GM12875 (cell line): ENCODE measurements at regions not wholly inside any gene's neighbourhood (a gene's known extent, or its start where the extent isn't known, plus 50 kb on each side); places are given as distances from the start of the nearest gene placed in this dataset.
"Not testable (repeated sequence)": the region's sequence is repeated elsewhere in the genome, so short reads cannot be mapped to it uniquely, and the experiment has no call there.

Experiments
- H3K4me3 ChIP-seq: one replicate; pipeline ENCODE4 v1.5.1; 2011; ENCODE audit warnings: low read depth, low read length, control low read depth
- TF ChIP-seq, protein P1 (sequence below): IDR thresholded peaks from 2 replicates; pipeline ENCODE4 v1.5.1; 2011; ENCODE audit warnings: low read depth, mild to moderate bottlenecking, control low read depth, inconsistent platforms, low read length, moderate library complexity, borderline replicate concordance; ENCODE audit not compliant: insufficient read depth

DNA sequence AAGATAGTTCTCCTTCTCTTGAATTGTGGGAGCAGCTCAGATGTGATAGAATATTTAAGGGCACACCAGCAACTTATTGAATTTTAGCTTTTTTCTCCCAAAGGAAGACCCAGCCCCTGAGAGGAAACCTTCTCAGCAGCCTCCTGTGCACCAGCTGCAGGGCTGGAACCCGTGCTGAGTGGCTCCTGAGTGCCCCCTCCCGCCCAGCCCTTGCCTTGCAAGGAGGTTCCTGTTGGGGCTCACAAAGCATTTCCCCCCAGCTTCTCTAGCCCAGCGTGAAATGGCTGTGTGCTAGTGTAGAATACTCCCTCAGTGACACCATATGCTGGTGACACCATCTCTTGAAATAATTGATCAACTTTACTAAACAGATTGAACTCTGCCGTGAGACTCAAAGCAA is 1180.1 kb downstream of the TMEM121 start:
- H3K4me3 ChIP-seq, result not testable (repeated sequence)
- TF ChIP-seq, protein P1, sequence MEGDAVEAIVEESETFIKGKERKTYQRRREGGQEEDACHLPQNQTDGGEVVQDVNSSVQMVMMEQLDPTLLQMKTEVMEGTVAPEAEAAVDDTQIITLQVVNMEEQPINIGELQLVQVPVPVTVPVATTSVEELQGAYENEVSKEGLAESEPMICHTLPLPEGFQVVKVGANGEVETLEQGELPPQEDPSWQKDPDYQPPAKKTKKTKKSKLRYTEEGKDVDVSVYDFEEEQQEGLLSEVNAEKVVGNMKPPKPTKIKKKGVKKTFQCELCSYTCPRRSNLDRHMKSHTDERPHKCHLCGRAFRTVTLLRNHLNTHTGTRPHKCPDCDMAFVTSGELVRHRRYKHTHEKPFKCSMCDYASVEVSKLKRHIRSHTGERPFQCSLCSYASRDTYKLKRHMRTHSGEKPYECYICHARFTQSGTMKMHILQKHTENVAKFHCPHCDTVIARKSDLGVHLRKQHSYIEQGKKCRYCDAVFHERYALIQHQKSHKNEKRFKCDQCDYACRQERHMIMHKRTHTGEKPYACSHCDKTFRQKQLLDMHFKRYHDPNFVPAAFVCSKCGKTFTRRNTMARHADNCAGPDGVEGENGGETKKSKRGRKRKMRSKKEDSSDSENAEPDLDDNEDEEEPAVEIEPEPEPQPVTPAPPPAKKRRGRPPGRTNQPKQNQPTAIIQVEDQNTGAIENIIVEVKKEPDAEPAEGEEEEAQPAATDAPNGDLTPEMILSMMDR, result peak; percentile 25; the same call in 1 of the 2 replicates

DNA sequence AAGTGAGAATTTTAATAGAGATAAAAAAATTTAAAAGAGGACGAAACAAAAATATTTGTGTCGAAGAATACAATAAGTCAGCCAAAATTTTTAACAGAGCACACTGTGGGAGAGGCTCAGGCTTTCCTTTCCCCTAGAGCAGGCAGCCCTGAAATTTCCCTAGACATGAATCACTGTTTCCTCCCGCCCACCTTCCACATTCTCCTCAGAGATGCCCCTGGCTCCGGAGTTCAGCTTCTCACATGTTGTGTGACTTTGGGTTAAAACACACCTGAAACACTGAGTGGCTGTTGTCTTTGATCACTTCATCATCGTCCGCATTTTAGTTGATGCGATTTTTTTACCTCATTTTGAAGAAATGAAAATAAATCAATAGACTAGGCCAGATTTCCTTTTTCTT is 1183.8 kb downstream of the TMEM121 start:
- not testable (repeated sequence) for H3K4me3 ChIP-seq

DNA sequence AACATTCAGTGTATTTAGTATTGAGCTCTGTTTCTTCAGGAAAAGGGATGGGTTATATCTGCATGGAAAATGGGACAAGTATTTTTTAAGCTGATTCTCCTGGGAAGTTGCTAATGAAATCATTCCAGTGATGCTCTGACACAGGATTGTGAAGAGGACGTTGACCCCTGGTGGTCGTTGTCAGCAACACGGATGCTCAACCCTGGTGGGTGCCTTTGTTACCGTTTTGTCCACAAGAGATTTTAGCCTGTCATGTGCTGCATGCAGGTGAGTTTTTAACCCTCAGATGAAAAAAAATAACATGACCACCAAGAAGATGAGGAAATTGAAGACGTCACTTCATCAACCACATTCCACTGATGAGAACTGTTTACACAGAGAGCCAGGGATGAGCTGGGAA is 1186.1 kb downstream of the TMEM121 start:
- not testable (repeated sequence) for H3K4me3 ChIP-seq

DNA sequence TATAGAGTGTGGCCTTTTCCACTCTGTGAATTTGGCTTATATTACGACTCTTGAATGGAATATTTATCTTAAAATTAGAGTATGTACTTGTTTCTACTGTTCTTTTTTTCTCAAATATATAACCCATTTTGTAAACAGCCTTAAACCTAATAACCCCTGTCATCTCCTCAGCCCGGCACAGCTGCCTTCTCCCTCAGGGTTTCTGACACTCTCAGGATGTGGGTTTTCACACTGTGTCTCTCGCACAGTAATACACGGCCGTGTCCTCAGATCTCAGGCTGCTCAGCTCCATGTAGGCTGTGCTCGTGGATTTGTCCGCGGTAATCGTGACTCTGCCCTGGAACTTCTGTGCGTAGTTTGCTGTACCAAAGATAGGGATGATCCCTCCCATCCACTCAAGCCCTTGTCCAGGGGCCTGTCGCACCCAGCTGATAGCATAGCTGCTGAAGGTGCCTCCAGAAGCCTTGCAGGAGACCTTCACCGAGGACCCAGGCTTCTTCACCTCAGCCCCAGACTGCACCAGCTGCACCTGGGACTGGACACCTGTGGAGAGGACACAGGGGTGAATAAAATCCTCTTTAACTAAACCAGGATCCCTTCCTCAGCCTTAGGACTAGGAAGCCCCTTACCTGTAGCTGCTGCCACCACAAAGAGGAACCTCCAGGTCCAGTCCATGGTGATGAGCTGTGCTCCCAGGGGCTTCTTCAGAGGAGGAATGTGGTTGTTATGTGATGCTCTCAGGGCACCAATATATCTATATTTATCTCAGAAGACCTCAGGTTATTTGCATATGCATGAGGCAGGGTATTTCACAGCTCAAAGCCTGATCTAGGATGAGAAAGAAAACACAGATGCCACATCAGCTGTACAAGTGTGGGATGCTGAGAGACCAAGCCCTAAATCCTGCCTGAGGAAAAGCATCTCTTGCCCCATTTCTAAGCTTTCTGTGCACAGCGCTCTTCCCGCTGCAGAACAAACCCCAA is 1188.4 kb downstream of the TMEM121 start:
- H3K4me3 ChIP-seq, result not testable (repeated sequence)

DNA sequence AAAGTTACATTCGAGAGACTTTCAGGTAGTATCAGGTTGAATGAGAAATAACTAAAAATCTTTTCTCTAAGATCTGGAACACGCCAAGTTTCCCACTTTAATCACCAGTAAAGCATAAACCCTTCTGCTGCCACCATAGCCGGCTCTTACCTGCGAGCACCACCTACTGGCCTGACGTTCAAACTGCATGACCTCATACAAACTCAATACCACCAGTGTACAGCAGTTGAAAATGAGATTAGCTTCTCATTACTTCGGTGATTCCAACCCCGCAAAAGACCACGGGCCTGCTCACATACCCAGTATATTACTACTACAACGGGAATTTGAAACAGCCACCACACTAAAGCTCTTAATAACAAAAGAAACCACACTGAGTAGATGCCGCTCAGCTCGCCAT is 1191.2 kb downstream of the TMEM121 start:
- H3K4me3 ChIP-seq, result not testable (repeated sequence)

DNA sequence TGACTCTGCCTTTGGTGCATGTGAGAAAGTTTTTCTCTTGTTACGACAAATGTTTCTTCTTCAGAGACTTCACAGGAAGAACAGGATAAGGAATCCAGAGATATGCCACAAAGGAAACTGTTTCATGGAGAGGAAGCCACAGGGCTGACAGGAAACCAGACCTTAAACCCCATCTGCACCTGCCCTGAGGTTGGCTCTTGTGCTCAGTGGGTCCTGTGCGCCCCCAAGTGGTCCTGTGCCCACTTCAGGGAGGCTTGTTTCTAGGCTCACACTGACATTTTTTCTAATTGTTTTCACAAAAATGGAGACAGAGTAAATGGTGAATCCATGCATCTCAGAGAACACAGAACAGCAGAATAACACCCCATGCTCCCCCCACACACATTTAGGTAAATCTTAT is 1193.5 kb downstream of the TMEM121 start:
- TF ChIP-seq, protein P1, result peak; percentile 40; the same call in 1 of the 2 replicates
- not testable (repeated sequence) for H3K4me3 ChIP-seq

DNA sequence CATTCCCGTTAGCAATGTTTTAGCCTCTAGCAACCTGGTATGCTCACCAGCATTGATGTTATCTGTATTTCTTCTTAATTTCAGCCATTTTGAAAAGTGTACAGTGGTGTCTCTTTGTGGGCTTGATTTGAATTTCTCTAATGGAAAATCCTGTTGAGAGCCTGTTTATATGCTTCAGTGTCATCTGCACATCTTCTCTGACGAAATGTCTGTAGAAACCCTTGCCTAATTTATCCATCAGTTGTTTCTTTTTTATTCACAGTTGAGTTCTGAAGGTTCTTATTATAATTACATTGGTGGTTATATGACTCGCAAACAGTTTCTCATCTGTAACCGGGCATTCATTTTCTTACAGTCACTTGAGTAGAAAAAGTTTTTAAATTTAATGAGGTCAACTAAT is 1195.5 kb downstream of the TMEM121 start:
- H3K4me3 ChIP-seq, result not testable (repeated sequence)

DNA sequence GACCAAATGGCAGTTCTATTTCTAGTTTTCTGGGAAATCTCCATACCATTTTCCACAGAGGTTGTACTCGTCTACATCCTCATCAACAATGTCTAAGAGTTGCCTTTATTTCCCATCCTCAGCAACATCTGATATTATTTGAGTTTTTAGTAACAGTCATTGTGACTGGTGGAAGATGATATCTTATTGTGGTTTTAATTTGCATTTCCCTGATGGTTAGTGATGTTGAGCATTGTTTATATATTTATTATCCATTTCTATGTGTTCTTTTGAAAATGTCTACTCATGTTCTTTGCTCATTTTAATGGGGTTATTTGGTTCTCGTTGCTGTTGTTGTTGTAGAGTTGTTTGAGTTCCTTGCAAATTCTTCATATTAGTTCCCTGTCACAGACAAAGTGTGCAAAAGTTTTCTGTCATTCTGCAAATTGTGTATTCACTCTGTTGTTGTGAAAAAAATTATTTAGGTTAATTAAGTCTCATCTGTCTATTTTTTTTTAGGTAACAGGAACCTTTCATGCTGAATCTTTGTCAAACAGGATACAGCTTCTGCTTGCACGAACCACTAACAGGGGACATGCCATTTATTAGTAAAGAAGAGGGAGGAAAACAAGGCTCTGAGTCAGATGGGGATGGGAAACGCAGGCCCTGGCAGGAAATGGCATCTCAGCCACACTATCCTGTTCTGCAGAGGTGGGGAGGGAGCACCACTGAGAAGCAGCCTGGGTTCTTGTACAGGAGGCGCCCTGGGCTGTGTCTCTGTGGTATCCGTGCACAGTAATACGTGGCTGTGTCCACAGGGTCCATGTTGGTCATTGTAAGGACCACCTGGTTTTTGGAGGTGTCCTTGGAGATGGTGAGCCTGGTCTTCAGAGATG is 1196.7 kb downstream of the TMEM121 start:
- H3K4me3 ChIP-seq, result not testable (repeated sequence)

DNA sequence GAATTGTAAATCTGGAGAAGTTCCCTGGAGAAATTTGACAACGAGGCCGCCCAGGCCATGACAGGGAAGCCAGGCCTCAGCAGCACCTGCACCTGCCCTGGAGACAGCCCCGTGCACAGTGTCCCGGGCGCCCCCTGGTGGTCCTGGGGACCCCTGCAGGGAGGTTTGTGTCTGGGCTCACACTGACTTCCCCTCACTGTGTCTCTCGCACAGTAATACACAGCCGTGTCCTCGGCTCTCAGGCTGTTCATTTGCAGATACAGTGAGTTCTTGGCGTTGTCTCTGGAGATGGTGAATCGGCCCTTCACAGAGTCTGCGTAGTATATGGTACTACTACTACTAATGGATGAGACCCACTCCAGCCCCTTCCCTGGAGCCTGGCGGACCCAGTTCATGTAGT is 1201.6 kb downstream of the TMEM121 start:
- H3K4me3 ChIP-seq, result not testable (repeated sequence)

DNA sequence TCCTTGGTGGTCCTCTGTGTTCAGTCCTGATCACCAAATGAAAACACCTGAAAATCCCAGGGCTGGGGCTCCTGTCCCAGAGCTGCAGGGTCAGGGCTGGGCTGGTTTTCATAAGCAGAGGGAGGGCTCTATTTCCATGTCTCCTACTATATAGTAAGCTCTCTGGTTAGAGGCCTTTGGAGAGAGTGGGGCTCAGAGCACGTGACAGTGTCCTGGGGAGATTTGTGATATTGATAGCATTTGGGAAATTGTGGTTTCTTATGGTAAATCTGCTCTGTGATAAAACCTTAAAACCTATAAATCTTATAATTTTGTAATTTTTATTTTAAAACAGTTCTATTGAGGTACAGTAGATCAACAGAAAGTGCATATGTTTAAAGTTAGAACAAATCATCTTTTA is 1202.2 kb downstream of the TMEM121 start:
- no peak overlapping the region for H3K4me3 ChIP-seq

More for the DNA sequence above, 1202.2 kb downstream of the TMEM121 start:
- TF ChIP-seq, protein P1, result no peak
